ENCODE measurements at regions not wholly inside any gene's neighbourhood (a gene's known extent, or its start where the extent isn't known, plus 50 kb on each side); places are given as distances from the start of the nearest gene placed in this dataset.

DNA sequence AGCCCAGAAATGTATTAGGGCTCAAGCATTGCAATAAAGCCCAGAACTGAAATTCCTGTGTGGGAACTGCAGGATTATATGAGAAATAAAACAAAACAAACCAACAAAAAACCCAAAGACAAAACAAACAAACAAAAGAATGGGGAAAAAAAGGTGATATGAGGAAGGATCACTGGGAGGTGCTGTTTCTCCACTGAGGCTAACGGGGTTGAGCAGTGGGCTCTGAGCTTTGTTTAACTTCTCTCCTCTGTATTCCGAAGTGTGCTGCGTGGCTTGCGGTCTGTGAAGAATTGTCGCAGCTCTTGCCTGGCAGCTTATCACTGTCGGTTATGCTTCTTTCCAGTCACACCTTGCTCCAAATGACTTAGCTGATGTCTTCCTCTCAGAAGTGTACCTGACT is 106.3 kb downstream of the TENT4A start (continued):
- TF ChIP-seq, protein P1, sequence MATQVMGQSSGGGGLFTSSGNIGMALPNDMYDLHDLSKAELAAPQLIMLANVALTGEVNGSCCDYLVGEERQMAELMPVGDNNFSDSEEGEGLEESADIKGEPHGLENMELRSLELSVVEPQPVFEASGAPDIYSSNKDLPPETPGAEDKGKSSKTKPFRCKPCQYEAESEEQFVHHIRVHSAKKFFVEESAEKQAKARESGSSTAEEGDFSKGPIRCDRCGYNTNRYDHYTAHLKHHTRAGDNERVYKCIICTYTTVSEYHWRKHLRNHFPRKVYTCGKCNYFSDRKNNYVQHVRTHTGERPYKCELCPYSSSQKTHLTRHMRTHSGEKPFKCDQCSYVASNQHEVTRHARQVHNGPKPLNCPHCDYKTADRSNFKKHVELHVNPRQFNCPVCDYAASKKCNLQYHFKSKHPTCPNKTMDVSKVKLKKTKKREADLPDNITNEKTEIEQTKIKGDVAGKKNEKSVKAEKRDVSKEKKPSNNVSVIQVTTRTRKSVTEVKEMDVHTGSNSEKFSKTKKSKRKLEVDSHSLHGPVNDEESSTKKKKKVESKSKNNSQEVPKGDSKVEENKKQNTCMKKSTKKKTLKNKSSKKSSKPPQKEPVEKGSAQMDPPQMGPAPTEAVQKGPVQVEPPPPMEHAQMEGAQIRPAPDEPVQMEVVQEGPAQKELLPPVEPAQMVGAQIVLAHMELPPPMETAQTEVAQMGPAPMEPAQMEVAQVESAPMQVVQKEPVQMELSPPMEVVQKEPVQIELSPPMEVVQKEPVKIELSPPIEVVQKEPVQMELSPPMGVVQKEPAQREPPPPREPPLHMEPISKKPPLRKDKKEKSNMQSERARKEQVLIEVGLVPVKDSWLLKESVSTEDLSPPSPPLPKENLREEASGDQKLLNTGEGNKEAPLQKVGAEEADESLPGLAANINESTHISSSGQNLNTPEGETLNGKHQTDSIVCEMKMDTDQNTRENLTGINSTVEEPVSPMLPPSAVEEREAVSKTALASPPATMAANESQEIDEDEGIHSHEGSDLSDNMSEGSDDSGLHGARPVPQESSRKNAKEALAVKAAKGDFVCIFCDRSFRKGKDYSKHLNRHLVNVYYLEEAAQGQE (IDR thresholded peaks at IDR 0.05), result no peak

DNA sequence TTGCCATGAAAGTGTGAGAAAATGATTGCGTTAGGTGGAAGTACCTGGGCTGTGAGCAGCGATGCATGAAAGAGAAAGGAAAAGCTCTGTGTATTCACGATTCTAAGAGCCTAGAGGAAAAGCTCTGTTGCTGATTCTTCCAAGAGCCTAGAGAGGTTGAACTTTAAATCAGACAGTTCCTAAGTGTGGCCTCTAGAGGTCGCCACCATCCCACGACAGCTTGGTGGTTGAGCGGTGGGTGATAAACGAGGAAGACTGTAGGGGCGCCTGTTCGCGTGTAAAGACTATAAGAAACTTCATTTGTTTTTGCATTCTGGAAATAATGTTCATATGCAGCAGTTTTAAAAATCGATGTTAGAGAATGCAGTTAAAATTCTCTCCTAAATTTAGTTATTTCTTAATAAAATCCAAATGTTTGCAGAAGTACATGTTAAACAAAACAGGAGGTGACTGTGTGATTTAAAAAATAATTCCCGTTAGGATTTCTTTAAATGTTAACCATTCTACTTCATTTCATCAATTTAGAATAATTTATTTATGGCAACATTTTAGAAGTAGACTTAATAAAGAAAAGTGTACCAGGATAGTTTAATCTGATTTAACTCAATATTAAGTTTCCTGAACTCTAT is 107.7 kb downstream of the TENT4A start:
- 22% methylated on average over 12 of the region's 12 CpGs for WGBS (ENCODE audit: missing lambda C conversion rate)
- TF ChIP-seq RFX5 (IDR thresholded peaks at IDR 0.05) (no peak), JUN (IDR thresholded peaks at IDR 0.05) (no peak), SREBF2 (IDR thresholded peaks at IDR 0.05) (no peak), RAD21 (conservative IDR thresholded peaks at IDR 0.05 in 1 of 2, IDR thresholded peaks at IDR 0.05 in 1 of 2) (peak; percentile 48 to 66)
- TF ChIP-seq, protein P2, sequence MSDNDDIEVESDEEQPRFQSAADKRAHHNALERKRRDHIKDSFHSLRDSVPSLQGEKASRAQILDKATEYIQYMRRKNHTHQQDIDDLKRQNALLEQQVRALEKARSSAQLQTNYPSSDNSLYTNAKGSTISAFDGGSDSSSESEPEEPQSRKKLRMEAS (IDR thresholded peaks at IDR 0.05), result no peak
- TF ChIP-seq, protein P3, sequence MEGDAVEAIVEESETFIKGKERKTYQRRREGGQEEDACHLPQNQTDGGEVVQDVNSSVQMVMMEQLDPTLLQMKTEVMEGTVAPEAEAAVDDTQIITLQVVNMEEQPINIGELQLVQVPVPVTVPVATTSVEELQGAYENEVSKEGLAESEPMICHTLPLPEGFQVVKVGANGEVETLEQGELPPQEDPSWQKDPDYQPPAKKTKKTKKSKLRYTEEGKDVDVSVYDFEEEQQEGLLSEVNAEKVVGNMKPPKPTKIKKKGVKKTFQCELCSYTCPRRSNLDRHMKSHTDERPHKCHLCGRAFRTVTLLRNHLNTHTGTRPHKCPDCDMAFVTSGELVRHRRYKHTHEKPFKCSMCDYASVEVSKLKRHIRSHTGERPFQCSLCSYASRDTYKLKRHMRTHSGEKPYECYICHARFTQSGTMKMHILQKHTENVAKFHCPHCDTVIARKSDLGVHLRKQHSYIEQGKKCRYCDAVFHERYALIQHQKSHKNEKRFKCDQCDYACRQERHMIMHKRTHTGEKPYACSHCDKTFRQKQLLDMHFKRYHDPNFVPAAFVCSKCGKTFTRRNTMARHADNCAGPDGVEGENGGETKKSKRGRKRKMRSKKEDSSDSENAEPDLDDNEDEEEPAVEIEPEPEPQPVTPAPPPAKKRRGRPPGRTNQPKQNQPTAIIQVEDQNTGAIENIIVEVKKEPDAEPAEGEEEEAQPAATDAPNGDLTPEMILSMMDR (IDR thresholded peaks at IDR 0.05), result peak; percentile 45

DNA sequence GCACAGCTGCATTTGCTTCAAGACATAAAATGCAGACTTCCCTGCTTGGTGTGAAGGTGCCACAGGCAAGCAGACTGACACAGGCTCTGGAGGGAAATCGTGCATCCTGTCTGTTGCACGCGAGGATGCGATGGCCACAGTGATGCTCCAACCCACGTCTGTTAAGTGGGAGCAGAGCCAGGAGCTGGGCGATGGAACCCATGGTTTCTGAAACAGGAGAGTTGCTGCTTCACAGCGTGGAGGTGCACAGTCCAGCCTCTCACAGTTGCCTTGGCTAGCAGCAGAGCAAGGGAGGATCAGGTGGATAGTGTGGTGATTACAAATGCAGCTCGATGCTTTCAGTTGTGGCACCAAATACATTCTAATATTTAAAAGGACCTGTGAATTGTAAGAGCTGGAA is 108.8 kb downstream of the TENT4A start:
- Histone ChIP-seq H3K27ac (no peak overlapping the region), H3K4me1 (no peaks in the 10 kb centered on the region), H3K4me2 (no peak overlapping the region), H3K9me3 (peaks cover 21% of the 10 kb centered on the region; the same call in 2 of the 3 replicates), H3K4me3 (no peak overlapping the region)
- TF ChIP-seq MAZ (IDR thresholded peaks at IDR 0.05; ENCODE audit: borderline replicate concordance, low read depth, low read length) (no peak), GATA3 (IDR thresholded peaks at IDR 0.05; ENCODE audit: borderline replicate concordance) (no peak), POLR2AphosphoS2 (conservative IDR thresholded peaks at IDR 0.05; ENCODE audit: low read length) (no peak), NR3C1 (IDR thresholded peaks at IDR 0.05) (no peak), NFE2L2 (conservative IDR thresholded peaks at IDR 0.05; ENCODE audit: low read length) (no peak), EHMT2 (IDR thresholded peaks at IDR 0.05; ENCODE audit: low read depth) (no peak), BHLHE40 (IDR thresholded peaks at IDR 0.05; ENCODE audit: low read depth, low read length) (no peak), ZFP36 (IDR thresholded peaks at IDR 0.05; ENCODE audit: borderline replicate concordance, partially characterized antibody) (no peak), TP53 (CRISPR knock-in tag; IDR thresholded peaks at IDR 0.05) (no peak), CEBPB (IDR thresholded peaks at IDR 0.05) (no peak), ZNF302 (CRISPR knock-in tag; IDR thresholded peaks at IDR 0.05) (no peak), RNF2 (IDR thresholded peaks at IDR 0.05; ENCODE audit: borderline replicate concordance, low read depth) (no peak), MYC (IDR thresholded peaks at IDR 0.05; ENCODE audit: borderline replicate concordance, low read length) (no peak), HOXA7 (CRISPR knock-in tag; IDR thresholded peaks at IDR 0.05) (no peak), KDM5A (IDR thresholded peaks at IDR 0.05) (no peak)
- TF ChIP-seq, protein P4, sequence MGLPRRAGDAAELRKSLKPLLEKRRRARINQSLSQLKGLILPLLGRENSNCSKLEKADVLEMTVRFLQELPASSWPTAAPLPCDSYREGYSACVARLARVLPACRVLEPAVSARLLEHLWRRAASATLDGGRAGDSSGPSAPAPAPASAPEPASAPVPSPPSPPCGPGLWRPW (IDR thresholded peaks at IDR 0.05), result no peak
- TF ChIP-seq, protein P5, sequence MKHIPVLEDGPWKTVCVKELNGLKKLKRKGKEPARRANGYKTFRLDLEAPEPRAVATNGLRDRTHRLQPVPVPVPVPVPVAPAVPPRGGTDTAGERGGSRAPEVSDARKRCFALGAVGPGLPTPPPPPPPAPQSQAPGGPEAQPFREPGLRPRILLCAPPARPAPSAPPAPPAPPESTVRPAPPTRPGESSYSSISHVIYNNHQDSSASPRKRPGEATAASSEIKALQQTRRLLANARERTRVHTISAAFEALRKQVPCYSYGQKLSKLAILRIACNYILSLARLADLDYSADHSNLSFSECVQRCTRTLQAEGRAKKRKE (CRISPR knock-in tag; IDR thresholded peaks at IDR 0.05; ENCODE audit: low read depth), result no peak
- DNase-seq (ENCODE audit: low read depth in 1 of 2, low spot score in 1 of 2), result no peak
- 46% methylated on average over 7 of the region's 8 CpGs for WGBS (ENCODE audit: missing lambda C conversion rate)
- no peak for FAIRE-seq
- no peak for ATAC-seq
- POLR2A ChIA-PET, result no interaction called here
- CTCF ChIA-PET, result no interaction called here

More for the DNA sequence above, 107.7 kb downstream of the TENT4A start:
- H3K4me2 ChIP-seq, result no peak overlapping the region
- peaks cover 21% of the 10 kb centered on the region; the same call in 2 of the 3 replicates for H3K9me3 ChIP-seq
- peak; percentile 46 to 60 for DNase-seq (ENCODE audit: low read depth in 1 of 2, low spot score in 1 of 2)
- no peaks in the 10 kb centered on the region for H3K4me1 ChIP-seq
- ATAC-seq, result peak in 1 of 2 experiments; percentile 76; a peak in 3 of 6 replicates
- ChIA-PET POLR2A (no interaction called here), CTCF (interaction anchor here (1.0 to 1.6 kb wide), 4 partner anchors 10 to 55 kb away, joined by 3 to 7 read pairs (median 4); no protein-coding TSS in a partner anchor)
- FAIRE-seq, result no peak
- no peak overlapping the region for H3K4me3 ChIP-seq
- no peak overlapping the region for H3K27ac ChIP-seq

Data from A549 (cell line).